HG02571 (cell line): ENCODE measurements at regions not wholly inside any gene's neighbourhood (a gene's known extent, or its start where the extent isn't known, plus 50 kb on each side); places are given as distances from the start of the nearest gene placed in this dataset.
"Not testable (repeated sequence)": the region's sequence is repeated elsewhere in the genome, so short reads cannot be mapped to it uniquely, and the experiment has no call there.

Experiments used
- ATAC-seq: cut with Tn5 transposase; IDR thresholded peaks from one replicate; pipeline ENCODE4 v1.9.1; 2021; ENCODE audit warnings: mild to moderate bottlenecking, moderate library complexity; ENCODE audit not compliant: unreplicated experiment

DNA sequence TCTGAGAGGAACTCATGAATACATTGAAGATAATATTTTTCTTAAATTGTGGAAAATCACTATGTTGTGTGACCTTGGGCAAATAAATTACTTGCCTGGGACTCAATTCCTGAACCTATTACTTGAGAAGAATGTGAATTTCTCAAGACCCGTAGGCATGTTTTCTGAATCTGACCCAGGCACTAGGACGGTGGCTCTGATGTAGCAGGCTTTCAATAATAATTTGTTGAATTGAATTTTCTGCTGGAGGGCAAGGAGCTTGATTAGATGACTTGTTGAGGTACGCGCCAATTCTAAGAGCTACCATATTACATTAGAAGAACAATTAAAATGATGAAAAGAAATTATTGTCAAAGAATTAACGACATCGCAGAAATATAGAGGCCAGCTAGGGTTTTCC is 150.2 kb upstream of the LRRC3B start:
- no peak for ATAC-seq

- no peak for ATAC-seq
Observed at GRCh38 chr3:26474706-26475105, 147.9 kb upstream of the LRRC3B start.

DNA sequence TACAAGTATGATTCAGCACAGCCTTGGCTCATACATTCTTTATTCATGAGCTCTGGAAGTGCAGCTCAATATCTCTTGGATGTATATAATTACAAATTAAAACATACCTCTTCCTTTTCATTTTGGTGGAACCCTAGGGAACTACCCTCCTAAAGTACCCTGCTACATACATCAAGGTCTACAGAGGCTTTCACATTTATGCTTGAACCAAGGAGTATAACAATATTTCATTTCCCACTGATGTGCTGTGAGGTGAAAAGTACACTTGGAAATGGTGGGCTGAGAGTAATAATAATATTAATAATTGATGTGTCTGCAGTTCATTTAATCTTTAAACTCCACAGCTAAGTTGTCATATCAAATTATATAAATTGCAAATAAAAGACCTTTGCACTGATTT is 142.2 kb upstream of the LRRC3B start:
- no peak for ATAC-seq

DNA sequence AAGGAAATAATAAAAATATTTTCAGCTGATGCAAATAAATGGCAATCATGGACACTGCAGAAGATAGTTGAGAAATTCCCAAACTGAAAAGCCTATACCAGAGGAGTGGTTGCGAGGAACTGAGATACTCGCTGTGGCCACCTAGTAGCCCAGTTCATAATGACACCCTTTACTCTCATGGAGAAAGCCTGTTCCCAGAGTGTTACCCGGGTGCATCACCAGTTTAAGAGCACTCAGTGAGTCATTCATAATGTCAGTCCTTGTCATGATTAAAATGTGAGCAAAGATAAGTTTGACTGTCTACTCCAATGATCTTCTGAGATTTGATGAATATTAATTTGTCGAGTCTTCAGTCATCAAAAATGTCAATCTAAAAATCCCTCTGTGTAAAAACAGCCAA is 138.4 kb upstream of the LRRC3B start:
- no peak for ATAC-seq

DNA sequence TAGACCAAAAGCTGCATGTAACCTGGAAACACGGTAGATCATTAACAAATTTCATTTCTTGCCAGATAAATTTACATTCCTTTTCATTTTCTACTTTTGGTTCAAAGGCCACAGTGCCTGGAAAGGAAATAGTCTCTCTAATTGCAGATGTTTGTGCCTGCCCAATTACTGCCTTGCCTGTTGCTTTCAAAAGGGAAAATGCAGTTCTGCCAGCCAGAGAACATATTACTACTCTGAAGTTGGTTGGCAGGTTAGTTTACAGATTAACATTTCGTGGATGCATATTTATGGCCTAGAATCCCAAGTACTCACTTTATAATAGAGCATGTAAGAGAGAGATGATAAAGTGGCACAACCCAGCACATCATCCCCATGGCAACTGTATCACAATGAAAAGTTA is 124.3 kb upstream of the LRRC3B start:
- no peak for ATAC-seq

- no peak for ATAC-seq
Observed at GRCh38 chr3:26505399-26505798, 117.2 kb upstream of the LRRC3B start.

GRCh38 chr3:26514445-26515029 is 108.0 kb upstream of the LRRC3B start:
- ATAC-seq = not testable (repeated sequence)

DNA sequence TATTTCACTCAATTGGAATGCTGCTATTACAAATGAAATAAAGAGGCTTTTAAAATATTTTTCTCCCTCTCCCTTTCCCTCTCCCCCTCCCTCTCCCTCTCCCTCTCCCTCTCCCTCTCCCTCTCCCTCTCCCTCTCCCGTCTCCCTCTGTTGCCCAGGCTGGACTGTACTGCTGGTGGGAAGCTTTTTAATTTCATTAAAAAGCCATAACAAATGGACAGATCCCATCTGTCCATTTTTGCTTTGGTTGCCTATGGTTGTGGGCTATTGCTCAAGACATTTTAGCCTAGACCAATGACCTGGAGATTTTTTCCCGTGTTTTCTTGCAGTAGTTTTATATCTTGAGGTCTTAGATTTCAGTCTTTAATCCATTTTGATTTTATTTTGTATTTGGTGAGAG is 107.2 kb upstream of the LRRC3B start:
- ATAC-seq = no peak

DNA sequence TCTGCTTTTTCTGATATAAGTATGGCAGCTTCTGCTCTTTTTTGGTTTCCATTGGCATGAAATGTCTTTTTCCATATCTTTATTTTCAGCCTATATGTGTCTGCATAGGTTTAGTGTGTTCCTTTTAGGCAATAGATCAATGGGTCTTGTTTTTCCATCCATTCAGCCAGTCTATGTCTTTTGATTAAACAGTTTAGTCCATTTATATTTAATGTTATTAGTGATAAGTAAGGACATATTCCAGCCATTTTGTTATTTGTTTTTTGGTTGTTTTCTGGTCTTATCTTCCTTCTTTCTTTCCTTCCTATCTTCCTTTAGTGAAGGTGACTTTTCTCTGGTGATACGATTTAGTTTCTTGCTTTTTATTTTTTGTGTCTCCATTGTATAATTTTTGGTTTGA is 101.3 kb upstream of the LRRC3B start:
- no peak for ATAC-seq

DNA sequence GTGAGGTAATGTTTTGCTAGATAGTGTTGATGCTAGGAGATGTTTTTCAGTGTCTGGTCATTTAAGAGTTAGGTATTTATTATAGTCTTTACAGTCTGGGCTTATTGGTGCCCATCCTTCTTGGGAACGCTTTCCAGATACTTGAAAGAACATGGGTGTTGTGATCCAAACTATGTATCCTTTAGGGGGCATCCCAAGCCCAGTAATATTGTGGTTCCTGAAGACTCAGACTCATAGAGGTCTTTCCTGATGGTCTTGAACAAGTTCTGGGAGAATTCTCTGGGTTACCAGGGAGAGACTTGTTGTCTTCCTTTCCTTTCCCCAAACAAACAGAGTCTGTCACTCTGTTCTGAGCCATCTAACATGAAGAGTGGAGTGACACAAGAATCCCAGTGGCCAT is 99.7 kb upstream of the LRRC3B start:
- no peak for ATAC-seq

DNA sequence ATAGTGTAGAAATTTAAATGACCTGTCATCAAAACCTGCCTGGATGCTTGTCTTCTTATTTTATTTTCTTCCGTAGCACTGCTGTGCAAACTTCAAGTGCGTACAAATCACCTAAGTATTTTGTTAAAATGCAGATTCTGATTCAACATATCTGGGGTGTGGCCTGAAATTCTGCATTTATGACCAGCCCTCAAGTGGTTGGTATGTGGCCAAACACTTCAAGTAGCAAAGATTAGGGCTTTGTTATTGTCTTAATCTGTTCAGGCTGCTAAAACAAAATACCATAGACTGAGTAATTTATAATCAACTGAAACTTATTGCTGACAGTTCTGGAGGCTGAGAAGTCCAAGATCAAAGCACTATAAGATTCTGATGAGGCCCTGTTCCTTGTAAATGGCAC is 97.6 kb upstream of the LRRC3B start:
- ATAC-seq = no peak

GRCh38 chr3:26535151-26535550 is 87.4 kb upstream of the LRRC3B start:
- no peak for ATAC-seq

GRCh38 chr3:26536955-26537354 is 85.6 kb upstream of the LRRC3B start:
- ATAC-seq = no peak

- no peak for ATAC-seq
Observed at GRCh38 chr3:26550413-26550812, 72.2 kb upstream of the LRRC3B start.

DNA sequence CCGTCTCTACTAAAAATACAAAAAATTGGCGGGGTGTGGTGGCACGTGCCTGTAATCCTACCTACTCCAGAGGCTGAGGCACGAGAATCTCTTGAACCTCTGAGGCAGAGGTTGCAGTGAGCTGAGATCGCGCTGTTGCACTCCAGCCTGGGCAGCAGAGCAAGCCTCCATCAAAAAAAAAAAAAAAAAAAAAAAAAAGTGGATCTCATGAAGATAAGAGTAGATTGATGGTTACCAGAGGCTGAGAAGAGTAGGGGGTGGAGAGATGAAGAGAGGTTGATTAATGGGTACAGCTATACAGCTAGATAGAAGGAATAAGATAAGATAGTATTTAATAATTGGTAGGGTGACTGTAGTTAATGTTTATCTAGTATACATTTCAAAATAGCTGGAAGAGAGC is 65.9 kb upstream of the LRRC3B start:
- no peak for ATAC-seq

- ATAC-seq = no peak
Observed at GRCh38 chr3:26558257-26558656, 64.3 kb upstream of the LRRC3B start.

GRCh38 chr3:26559227-26559626 is 63.3 kb upstream of the LRRC3B start:
- ATAC-seq = no peak

DNA sequence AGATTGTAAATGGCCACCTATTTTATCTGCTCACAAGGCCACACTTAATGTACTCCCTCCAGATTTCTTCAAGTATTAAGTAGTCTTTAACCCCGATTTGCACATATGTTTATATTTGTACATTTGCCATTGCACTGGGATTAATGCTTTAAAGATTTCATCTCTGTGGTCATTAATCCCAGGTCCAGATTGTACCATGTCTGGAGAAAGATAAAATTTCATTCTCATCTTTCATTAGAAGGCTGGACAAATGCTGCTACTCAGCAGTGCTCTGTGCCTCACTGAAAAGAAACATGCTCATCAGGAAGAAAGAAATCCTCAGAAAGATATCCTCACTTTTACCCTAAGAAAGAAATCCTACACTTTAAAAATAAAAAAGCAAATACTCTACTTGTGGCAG is 62.5 kb upstream of the LRRC3B start:
- no peak for ATAC-seq

DNA sequence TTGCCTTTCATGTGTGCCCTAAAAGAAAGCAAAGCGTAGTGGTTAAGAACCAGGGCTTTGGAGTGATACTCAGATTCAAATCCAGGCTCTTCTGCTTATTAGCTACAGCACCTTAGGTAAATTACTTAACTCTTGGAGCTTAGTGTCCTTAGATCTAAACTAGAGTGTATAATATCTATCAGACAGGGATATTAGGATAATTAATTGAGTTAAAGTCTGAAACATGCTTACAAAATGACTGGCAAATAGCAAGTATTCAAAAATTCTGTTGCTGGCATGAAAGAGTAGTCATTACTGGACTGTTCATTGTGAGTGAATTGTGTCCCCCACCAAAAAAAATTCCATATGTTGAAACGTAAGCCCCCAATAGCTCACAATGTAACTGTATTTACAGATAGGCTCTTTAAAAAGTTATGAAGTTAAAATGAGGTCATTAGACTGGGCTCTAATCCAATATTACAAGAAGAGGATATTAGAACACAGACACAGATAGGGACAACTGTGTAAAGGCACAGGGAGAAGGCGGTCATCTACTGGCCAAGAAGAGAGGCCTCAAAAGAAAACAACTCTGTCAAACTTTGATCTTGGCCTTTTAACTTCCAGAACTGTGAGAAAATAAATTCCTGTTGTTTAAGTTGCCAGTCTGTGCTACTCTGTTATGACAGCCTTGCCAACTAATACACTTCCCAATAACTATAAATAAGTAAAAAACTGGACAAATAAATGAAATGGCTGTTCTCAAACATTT is 60.4 kb upstream of the LRRC3B start:
- ATAC-seq = no peak
